H7 (cell line): ENCODE measurements at regions not wholly inside any gene's neighbourhood (a gene's known extent, or its start where the extent isn't known, plus 50 kb on each side); places are given as distances from the start of the nearest gene placed in this dataset.

Experiments
- DNase-seq: peaks from one replicate; pipeline ENCODE4 v3.0.0; 2012
- H3K27me3 ChIP-seq: 2 replicates; pipeline ENCODE4 v1.6.0; 2011; ENCODE audit warnings: mild to moderate bottlenecking, low read length; ENCODE audit not compliant: control insufficient read depth, insufficient read depth
- H3K36me3 ChIP-seq: replicated peaks from 2 replicates; pipeline ENCODE4 v1.5.1; 2011; ENCODE audit warnings: low read length; ENCODE audit not compliant: control insufficient read depth, insufficient read depth
- H3K4me3 ChIP-seq: 2 replicates; pipeline ENCODE4 v1.5.1; 2011; ENCODE audit warnings: low read depth, mild to moderate bottlenecking, control low read depth, low read length, moderate library complexity; ENCODE audit not compliant: insufficient read depth

DNA sequence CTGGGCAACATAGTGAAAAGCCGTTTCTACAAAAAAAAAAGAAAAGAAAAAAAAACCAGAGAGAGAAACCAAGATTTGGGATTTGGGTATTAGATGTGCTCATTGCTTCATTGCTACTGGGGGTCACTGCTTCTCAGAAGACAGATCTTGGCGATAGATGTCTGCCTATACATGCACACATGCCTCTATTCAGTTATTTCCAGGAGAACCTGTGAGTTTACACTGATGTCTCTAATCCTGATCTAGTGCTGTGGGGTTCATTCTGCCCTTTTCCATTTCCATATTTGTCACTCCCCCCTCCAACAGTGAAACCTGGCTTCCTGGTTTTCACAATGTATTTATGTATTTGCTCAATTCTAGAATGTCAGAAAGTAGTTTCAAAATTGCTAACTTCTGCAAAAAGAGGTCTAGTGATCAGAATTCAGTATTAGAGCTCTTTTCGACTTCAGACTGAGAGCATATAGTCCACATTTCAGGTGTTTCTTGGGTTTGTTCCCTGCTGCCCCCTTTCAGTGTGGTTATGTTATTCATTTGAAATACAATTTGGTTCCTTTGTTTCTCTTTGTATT, 111.0 kb downstream of the SLC25A47 start:
- Histone ChIP-seq H3K4me3 (no peak overlapping the region), H3K36me3 (no peaks in the 10 kb centered on the region)
- DNase-seq, result no peak

DNA sequence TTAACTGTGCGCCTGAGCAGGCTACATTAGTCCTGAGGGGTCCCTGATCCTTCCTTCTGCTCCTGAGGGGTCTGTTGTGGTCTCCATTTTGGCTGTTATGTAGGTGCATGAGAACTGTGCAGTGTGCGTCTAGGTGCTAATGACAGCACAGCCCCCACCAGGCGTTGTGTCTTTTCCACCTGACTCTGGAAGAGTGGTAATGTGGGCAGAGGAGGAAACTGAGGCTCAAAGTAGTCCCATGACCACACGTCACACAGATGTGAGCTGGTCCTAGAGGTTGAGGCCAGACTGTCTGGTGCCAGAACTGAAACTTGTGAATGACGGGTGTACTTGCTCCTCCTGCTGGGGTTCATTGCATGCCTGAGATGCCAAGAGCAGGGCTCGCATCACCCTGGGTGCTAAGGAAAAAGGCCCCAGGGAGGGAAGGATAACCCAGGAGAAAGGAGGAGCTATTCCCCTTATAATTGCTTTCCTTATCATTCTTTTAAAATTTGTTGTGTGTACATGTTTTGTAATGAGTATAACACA, 111.8 kb downstream of the SLC25A47 start:
- DNase-seq, result no peak
- H3K4me3 ChIP-seq, result no peak overlapping the region
- no peaks in the 10 kb centered on the region for H3K36me3 ChIP-seq
- H3K27me3 ChIP-seq, result no peaks in the 10 kb centered on the region

More for the DNA sequence above, 111.0 kb downstream of the SLC25A47 start:
- H3K27me3 ChIP-seq, result no peaks in the 10 kb centered on the region

DNA sequence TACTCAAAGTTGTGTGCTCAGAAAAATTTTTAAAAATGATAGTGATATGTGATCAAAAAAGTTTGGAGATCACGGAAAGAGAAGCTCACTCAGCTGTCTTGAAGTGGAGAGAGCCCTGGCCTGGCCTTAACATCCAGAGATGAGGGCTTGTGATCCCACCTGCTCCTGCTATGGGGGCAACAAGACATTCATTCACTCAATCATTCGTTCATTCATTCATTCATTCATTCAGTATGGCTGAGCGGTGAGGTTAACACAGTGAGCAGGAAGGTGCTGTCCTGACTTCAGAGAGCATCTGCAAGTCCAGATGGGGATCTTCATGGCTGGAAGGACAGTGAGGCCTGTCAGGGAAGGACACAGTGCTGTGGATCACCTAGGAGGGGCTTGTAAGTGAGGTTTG, 112.3 kb downstream of the SLC25A47 start:
- no peak for DNase-seq
- Histone ChIP-seq H3K36me3 (no peaks in the 10 kb centered on the region), H3K4me3 (no peak overlapping the region), H3K27me3 (no peaks in the 10 kb centered on the region)

DNA sequence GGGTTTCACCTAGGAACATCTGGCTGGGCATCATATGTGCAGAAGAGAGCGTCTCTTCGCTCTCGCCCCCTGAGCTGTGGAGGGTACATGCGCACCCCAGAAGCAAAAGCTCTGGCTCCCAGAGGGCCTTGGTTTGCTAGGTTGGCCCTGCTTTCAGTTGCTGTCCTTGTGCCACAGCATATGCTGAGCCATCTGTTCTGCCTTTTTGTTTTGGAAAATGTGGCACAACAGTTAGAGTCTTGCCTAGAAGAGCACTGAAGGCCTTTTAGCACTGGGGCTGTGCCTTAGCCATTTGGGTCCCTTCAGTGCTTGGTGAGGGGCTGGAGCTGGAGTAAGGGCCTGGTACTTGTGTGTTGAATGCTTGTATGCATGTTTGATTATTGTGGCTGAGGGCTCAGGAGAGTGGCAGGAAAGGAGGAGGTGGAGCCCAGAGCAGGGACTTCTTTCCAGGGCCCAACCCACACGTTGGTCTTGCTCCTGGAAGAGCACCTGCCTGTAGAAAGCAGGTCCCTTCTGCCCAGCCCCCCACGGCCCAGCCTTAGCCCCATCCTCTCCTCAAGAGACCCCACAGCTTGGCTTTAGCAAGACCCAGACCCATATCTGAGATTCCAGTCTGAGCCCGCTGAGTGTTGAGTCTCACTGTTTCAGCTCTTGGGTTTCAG, 113.7 kb downstream of the SLC25A47 start:
- DNase-seq, result no peak
- H3K27me3 ChIP-seq, result no peaks in the 10 kb centered on the region
- no peak overlapping the region for H3K4me3 ChIP-seq
- no peaks in the 10 kb centered on the region for H3K36me3 ChIP-seq

DNA sequence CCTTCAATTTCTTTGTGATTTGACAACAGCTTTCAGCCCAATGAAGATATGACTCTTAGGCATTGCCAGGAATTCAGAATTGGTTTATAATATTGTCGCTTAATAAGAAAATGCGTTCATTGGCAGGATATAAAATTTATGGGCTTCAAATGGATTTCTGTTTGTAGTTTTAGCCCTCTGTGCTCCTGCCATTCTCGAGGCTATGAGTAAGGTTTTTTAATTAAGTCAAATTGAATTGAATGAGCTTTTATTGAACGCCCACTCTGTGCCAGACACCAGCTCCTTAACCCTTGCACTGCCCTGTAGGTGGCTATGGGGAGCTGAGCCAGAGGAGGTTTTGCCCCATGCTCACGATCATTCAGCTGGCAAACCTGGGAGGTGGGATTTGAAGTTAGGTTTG, 115.1 kb downstream of the SLC25A47 start:
- Histone ChIP-seq H3K4me3 (no peak overlapping the region), H3K36me3 (no peaks in the 10 kb centered on the region), H3K27me3 (no peaks in the 10 kb centered on the region)
- no peak for DNase-seq

DNA sequence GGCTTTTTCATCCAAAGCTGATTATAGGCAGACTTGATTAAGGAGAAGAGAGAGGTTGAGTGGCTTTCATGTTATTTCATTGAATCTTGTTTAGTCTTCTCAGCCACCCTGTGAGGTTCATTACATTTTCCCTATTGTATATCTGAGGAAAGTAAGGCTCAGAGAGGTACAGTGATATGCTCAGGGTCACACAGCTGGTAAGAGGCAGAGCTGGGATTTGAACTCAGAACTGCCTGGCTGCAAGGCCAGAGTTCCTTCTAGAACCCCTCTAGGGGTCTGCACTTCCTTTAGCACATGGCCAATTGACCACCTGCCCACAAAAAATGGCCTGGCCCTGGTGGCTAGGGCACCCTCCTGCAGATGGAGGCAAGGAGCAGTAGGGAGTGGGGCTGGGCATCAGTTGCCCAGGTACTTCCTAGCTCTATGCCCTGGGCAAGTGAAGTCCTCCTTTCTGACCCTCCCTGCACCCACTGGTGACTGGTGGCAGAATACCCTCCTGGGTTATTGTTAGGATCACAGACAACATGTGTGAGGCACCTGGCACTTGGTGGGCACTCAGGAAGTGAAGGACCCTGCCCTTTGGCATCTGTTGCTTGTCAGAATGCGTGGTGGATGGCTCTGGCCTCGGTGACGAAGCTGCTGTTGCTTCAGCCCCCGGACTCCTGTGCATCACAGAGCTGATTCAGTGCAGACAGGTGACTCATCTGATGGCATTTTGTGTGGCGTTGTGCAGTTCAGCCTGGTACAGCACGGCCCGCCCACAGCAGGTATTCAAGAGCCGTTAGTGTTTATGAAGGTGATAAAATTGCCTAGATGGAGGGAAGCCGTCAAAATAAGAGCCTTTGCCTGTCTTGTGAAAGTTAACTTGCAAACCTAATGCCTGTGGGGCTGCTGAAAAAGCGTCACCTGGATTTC, 115.8 kb downstream of the SLC25A47 start:
- Histone ChIP-seq H3K4me3 (no peak overlapping the region), H3K36me3 (no peaks in the 10 kb centered on the region)
- no peak for DNase-seq

DNA sequence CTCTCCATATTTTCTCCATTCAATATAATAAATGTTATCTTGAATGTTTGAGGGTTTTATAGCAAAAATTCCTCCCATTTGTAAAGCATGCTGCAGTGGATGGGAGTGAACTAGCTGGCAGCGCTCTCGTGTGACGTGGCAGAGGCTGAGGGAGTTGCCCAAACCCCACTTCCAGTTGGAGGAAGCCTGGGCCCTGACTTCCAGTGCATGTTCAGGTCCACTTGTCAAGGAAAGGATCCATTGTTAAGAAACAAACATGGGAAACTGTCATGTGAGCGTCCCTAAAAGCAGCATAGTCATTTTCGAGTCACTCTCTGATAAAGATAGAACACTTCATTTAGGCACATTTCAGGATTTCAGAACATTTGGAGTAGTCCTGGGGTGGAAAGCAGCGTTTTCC, 116.6 kb downstream of the SLC25A47 start:
- Histone ChIP-seq H3K4me3 (no peak overlapping the region), H3K36me3 (no peaks in the 10 kb centered on the region), H3K27me3 (no peaks in the 10 kb centered on the region)
- DNase-seq, result no peak

More for the DNA sequence above, 115.8 kb downstream of the SLC25A47 start:
- H3K27me3 ChIP-seq, result no peaks in the 10 kb centered on the region

DNA sequence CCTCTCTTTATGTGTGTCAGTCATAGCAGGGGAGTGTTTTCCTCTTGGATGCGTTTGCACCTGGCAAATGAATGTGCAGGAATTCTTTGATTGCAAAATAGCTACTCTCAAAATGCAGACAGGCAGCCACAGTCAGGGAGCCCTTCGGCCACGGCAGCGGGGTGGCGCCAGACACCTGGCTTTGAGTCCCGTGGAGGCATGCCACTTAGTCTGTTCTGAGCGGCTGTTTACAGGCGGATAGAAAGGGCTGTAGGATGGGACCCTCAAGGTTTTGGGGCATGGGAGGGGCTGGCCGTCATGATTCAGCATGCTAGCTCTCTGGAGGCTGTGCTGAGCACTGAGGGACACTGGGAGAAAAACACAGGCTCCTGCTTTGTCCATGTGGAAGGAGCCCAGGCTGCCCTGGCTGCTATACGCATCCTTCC, 117.1 kb downstream of the SLC25A47 start:
- no peaks in the 10 kb centered on the region for H3K27me3 ChIP-seq
- peak; percentile 87 for DNase-seq
- H3K36me3 ChIP-seq, result no peaks in the 10 kb centered on the region
- no peak overlapping the region for H3K4me3 ChIP-seq

DNA sequence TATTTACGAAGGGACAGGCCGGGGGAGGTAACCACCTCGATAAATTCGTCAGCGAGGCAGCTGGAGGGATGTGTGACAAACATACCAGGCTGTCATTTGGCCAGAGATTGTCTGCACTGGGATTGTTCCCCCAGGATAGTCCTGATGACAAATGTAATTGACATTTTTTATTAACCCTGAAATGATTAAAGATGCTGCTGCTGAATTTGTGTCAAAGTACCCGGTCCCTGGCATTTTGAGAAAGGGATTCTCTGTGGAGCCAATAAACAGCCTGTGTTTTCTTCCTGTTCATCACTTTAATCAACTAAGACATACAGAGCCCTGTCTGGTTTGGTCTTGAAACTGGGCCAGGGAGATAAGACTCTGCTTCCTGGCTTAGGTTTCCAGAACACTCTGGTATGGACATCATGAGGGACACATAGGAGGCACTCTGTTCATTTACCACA, 117.6 kb downstream of the SLC25A47 start:
- Histone ChIP-seq H3K4me3 (no peak overlapping the region), H3K27me3 (no peaks in the 10 kb centered on the region), H3K36me3 (no peaks in the 10 kb centered on the region)
- no peak for DNase-seq

DNA sequence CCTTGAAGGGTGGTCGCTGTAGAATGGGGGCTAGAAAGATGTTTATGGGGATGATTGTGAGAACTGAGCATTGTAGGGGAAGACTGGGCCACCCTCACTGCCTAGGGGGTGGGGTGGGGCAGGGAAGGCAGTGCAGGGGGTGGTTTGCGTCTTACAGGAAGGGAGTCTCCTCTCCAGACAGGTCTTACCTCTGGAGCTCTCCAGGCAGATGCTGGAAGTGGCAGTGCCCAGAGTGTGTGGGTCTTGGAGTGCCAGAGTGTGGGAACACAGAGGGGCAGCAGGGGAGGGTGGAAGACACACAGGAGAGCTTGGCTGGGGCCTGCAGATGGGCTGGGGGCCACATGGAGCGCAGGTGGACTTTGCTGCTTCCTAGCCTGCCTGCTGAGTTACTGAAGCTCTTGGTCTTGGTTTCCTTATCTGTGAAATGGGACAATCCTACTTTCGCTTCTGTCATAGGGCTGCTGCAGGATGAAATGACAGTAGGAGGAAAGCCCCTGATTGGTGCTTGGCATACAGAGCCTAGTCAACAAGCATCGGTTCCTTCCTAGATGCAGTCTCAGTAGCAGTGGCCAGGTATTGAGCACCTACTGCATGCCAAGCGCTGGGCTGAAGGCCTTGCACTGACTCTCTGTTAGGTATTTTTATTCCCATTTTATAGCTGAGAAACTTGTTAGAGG, 118.3 kb downstream of the SLC25A47 start:
- H3K36me3 ChIP-seq, result no peaks in the 10 kb centered on the region
- DNase-seq, result no peak
- no peaks in the 10 kb centered on the region for H3K27me3 ChIP-seq
- H3K4me3 ChIP-seq, result no peak overlapping the region

DNA sequence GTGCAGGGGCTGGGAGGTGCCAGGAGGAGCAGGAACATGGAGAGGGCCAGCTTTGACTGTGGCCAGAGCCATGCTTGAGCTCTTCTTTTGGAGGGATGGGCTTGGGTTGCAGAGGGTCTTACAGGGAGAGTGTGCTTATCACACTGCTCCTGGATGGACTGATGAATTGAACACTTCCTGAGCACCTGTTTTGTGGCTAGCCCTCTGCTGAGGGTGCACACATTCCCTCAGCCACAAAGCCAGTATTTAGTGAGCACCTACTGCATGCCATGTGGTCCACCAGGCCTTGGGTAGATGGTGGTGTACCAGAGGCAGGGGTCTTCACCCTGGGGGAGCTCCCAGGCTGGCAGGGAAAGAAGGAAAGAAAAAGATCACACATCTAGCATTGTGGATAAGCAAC, 118.9 kb downstream of the SLC25A47 start:
- Histone ChIP-seq H3K36me3 (no peaks in the 10 kb centered on the region), H3K4me3 (no peak overlapping the region), H3K27me3 (no peaks in the 10 kb centered on the region)
- DNase-seq, result no peak

DNA sequence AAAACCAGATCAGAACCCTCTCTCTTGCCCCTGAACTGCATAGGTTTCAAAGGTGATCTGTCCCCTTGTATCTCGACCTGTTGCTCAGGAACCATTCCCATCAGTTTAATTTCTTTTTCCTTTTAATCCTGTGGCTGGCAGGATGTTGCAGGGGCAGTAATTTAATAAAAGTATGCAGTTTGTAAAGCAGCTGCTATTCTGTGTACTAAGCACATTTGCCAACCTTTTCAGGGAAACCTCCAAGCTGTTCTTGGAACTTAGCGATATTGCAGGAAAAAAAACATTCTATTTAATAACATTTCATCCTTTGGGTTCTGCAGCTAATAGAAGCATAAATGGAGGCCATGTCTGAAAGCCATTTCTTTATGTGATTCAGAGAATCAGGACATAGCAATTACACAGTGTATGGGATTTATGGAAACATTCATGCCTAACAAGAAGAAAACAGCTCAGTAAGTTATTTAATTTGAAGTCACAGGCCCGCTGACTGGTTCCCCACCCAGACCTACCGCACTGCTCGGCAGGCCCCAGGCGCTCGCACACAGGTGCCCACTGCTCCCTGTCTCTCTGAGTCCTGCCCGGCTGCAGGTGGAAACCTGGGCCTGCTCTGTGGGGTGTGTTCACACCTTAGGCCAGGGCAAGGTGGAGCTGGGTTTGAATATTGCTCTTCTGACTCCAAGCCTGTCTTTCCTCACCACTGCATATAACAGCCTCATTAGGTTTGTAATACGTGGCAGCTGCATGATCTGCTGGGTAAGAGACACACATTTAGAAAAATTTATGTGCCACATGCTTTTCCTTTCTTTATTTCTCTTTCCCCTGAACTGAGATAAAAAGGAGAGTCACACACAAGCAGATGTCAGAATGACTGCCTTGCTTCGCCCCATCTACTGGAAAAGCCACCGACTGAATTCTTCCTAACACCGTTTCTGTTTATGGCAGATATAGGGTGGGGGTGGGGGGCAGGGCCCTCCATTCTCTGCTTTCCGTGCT, 119.7 kb downstream of the SLC25A47 start:
- no peak for DNase-seq
- no peaks in the 10 kb centered on the region for H3K36me3 ChIP-seq
- no peak overlapping the region for H3K4me3 ChIP-seq
- H3K27me3 ChIP-seq, result no peaks in the 10 kb centered on the region

DNA sequence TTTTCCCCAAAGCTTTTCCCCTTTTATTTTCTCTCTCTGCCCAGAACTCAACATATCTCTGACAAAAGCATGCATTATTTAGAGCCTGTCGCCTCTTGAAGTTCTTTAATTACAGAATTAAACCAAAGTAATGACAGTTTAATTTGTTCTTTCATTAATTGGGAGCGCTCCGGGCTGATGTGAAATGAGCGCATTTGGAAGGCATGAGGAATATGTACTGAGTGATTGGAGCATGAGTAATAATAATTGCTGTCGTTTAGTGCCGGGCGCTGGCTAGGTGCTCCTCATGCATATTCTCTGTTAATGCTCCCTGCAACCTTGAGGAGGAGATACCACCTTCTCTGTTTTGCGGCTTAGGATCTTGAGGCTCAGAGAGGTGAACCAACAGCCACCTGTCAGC, 120.5 kb downstream of the SLC25A47 start:
- Histone ChIP-seq H3K4me3 (no peak overlapping the region), H3K27me3 (no peaks in the 10 kb centered on the region), H3K36me3 (no peaks in the 10 kb centered on the region)
- no peak for DNase-seq
